SK-N-SH treated with all-trans-retinoic acid at 6 μM for 48 hours (cell line): ENCODE measurements at regions not wholly inside any gene's neighbourhood (a gene's known extent, or its start where the extent isn't known, plus 50 kb on each side); places are given as distances from the start of the nearest gene placed in this dataset.

ENCODE experiments used
- ATAC-seq: fragments of 200-7000 bp; cut with Tn5 transposase; 3 replicates; pipeline ENCODE4 v1.9.1; 2020; ENCODE audit warnings: mild to moderate bottlenecking, moderate library complexity
- ARNTL ChIP-seq: fragments of 450-650 bp; formaldehyde crosslinking; IDR thresholded peaks from 2 replicates; pipeline ENCODE4 v1.5.0; 2020; ENCODE audit warnings: low read depth, mild to moderate bottlenecking, moderate library complexity, borderline replicate concordance
- BACH2 ChIP-seq: fragments of 250-450 bp; sonication (Bioruptor Pico); IDR thresholded peaks from 2 replicates; pipeline ENCODE4 v1.9.0; 2021; ENCODE audit warnings: mild to moderate bottlenecking, borderline replicate concordance
- CSDC2 ChIP-seq: fragments of 250-450 bp; sonication (Bioruptor Pico); IDR thresholded peaks from 2 replicates; pipeline ENCODE4 v1.5.0; 2020; ENCODE audit warnings: mild to moderate bottlenecking, moderate library complexity
- ESRRG ChIP-seq: fragments of 250-450 bp; sonication (Bioruptor Pico); IDR thresholded peaks from 2 replicates; pipeline ENCODE4 v1.6.1; 2021; ENCODE audit warnings: mild to moderate bottlenecking
- GLIS3 ChIP-seq: fragments of 250-450 bp; sonication (Bioruptor Pico); IDR thresholded peaks from 2 replicates; pipeline ENCODE4 v1.5.0; 2020; ENCODE audit warnings: mild to moderate bottlenecking, moderate library complexity
- ISL1 ChIP-seq: fragments of 250-450 bp; sonication (Bioruptor Pico); IDR thresholded peaks from 2 replicates; pipeline ENCODE4 v2.1.2; 2022; ENCODE audit warnings: mild to moderate bottlenecking, moderate library complexity
- OSR1 ChIP-seq: fragments of 250-450 bp; sonication (Bioruptor Pico); IDR thresholded peaks from 2 replicates; pipeline ENCODE4 v1.8.0; 2022; ENCODE audit warnings: moderate library complexity, mild to moderate bottlenecking, inconsistent platforms
- PPARA ChIP-seq: fragments of 250-450 bp; sonication (Bioruptor Pico); IDR thresholded peaks from 2 replicates; pipeline ENCODE4 v1.5.0; 2020; ENCODE audit warnings: mild to moderate bottlenecking, borderline replicate concordance
- RARB ChIP-seq: fragments of 250-450 bp; sonication (Bioruptor Pico); IDR thresholded peaks from 2 replicates; pipeline ENCODE4 v1.8.0; 2021; ENCODE audit warnings: mild to moderate bottlenecking, moderate library complexity
- SNAI2 ChIP-seq: fragments of 250-450 bp; sonication (Bioruptor Pico); IDR thresholded peaks from 2 replicates; pipeline ENCODE4 v1.5.0; 2020; ENCODE audit warnings: mild to moderate bottlenecking, moderate library complexity
- TCF4 ChIP-seq: fragments of 250-450 bp; sonication (Bioruptor Pico); IDR thresholded peaks from 2 replicates; pipeline ENCODE4 v1.8.0; 2021; ENCODE audit warnings: mild to moderate bottlenecking, moderate library complexity, borderline replicate concordance
- TOX ChIP-seq: fragments of 250-450 bp; sonication (Bioruptor Pico); IDR thresholded peaks from 2 replicates; pipeline ENCODE4 v1.8.0; 2021; ENCODE audit warnings: mild to moderate bottlenecking, moderate library complexity, borderline replicate concordance
- ZC3H10 ChIP-seq: fragments of 250-450 bp; sonication (Bioruptor Pico); IDR thresholded peaks from 2 replicates; pipeline ENCODE4 v1.5.1; 2021; ENCODE audit warnings: mild to moderate bottlenecking, moderate library complexity
- ZFP30 ChIP-seq: fragments of 450-650 bp; formaldehyde crosslinking; IDR thresholded peaks from 2 replicates; pipeline ENCODE4 v1.5.0; 2022; ENCODE audit warnings: mild to moderate bottlenecking, moderate library complexity
- ZNF565 ChIP-seq: fragments of 450-650 bp; formaldehyde crosslinking; conservative IDR thresholded peaks from 2 replicates; pipeline ENCODE4 v1.5.0; 2020; ENCODE audit warnings: low read depth, mild to moderate bottlenecking, moderate library complexity
- ZNF70 ChIP-seq: fragments of 450-650 bp; formaldehyde crosslinking; IDR thresholded peaks from 2 replicates; pipeline ENCODE4 v1.5.0; 2020; ENCODE audit warnings: mild to moderate bottlenecking, moderate library complexity
- ZNF8 ChIP-seq: fragments of 450-650 bp; formaldehyde crosslinking; IDR thresholded peaks from 2 replicates; pipeline ENCODE4 v1.5.0; 2020; ENCODE audit warnings: mild to moderate bottlenecking, moderate library complexity
- TF ChIP-seq, protein P1 (sequence below): fragments of 250-450 bp; sonication (Bioruptor Pico); IDR thresholded peaks from 2 replicates; pipeline ENCODE4 v1.5.0; 2020; ENCODE audit warnings: mild to moderate bottlenecking, moderate library complexity
- TF ChIP-seq, protein P2 (sequence below): fragments of 250-450 bp; sonication (Bioruptor Pico); IDR thresholded peaks from 2 replicates; pipeline ENCODE4 v1.8.0; 2021; ENCODE audit warnings: low read depth, mild to moderate bottlenecking, moderate library complexity, borderline replicate concordance
- TF ChIP-seq, protein P3 (sequence below): fragments of 250-450 bp; sonication (Bioruptor Pico); IDR thresholded peaks from 2 replicates; pipeline ENCODE4 v1.5.1; 2020; ENCODE audit warnings: low read depth, mild to moderate bottlenecking, moderate library complexity
- TF ChIP-seq, protein P4 (sequence below): fragments of 250-450 bp; sonication (Bioruptor Pico); IDR thresholded peaks from 2 replicates; pipeline ENCODE4 v1.5.1; 2021; ENCODE audit warnings: mild to moderate bottlenecking, moderate library complexity
- TF ChIP-seq, protein P5 (sequence below): fragments of 250-450 bp; sonication (Bioruptor Pico); IDR thresholded peaks from 2 replicates; pipeline ENCODE4 v1.8.0; 2020; ENCODE audit warnings: mild to moderate bottlenecking, moderate library complexity, borderline replicate concordance

DNA sequence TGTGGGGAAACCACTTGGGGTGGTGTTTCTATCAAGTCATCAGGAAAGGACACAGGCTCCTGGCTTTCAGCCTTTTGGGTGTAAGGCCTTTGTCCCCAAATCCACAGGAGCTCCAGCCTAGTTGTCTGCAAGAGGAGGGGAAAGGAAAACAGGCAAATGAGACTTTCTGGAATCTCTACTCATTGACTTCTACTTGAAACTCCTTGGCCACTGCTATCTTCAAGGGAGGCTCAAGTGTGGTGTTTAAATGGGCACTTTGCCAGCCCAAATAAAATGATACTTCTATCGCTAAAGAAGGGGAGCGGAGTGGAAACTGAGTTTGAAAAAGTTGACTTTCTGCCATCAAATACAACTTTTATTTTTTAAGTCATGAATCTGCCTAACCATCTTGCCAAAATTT lies 445.9 kb upstream of the RGS6 start:
- TF ChIP-seq TOX (no peak), ARNTL (CRISPR knock-in tag) (no peak), ISL1 (CRISPR knock-in tag) (no peak), ZC3H10 (CRISPR knock-in tag) (no peak), ESRRG (no peak), GLIS3 (CRISPR knock-in tag) (no peak), ZNF8 (CRISPR knock-in tag) (no peak)
- TF ChIP-seq, protein P1, sequence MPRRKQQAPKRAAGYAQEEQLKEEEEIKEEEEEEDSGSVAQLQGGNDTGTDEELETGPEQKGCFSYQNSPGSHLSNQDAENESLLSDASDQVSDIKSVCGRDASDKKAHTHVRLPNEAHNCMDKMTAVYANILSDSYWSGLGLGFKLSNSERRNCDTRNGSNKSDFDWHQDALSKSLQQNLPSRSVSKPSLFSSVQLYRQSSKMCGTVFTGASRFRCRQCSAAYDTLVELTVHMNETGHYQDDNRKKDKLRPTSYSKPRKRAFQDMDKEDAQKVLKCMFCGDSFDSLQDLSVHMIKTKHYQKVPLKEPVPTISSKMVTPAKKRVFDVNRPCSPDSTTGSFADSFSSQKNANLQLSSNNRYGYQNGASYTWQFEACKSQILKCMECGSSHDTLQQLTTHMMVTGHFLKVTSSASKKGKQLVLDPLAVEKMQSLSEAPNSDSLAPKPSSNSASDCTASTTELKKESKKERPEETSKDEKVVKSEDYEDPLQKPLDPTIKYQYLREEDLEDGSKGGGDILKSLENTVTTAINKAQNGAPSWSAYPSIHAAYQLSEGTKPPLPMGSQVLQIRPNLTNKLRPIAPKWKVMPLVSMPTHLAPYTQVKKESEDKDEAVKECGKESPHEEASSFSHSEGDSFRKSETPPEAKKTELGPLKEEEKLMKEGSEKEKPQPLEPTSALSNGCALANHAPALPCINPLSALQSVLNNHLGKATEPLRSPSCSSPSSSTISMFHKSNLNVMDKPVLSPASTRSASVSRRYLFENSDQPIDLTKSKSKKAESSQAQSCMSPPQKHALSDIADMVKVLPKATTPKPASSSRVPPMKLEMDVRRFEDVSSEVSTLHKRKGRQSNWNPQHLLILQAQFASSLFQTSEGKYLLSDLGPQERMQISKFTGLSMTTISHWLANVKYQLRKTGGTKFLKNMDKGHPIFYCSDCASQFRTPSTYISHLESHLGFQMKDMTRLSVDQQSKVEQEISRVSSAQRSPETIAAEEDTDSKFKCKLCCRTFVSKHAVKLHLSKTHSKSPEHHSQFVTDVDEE (CRISPR knock-in tag), result no peak
- TF ChIP-seq, protein P2, sequence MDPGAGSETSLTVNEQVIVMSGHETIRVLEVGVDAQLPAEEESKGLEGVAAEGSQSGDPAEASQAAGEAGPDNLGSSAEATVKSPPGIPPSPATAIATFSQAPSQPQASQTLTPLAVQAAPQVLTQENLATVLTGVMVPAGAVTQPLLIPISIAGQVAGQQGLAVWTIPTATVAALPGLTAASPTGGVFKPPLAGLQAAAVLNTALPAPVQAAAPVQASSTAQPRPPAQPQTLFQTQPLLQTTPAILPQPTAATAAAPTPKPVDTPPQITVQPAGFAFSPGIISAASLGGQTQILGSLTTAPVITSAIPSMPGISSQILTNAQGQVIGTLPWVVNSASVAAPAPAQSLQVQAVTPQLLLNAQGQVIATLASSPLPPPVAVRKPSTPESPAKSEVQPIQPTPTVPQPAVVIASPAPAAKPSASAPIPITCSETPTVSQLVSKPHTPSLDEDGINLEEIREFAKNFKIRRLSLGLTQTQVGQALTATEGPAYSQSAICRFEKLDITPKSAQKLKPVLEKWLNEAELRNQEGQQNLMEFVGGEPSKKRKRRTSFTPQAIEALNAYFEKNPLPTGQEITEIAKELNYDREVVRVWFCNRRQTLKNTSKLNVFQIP (CRISPR knock-in tag), result no peak
- ATAC-seq, result no peak

DNA sequence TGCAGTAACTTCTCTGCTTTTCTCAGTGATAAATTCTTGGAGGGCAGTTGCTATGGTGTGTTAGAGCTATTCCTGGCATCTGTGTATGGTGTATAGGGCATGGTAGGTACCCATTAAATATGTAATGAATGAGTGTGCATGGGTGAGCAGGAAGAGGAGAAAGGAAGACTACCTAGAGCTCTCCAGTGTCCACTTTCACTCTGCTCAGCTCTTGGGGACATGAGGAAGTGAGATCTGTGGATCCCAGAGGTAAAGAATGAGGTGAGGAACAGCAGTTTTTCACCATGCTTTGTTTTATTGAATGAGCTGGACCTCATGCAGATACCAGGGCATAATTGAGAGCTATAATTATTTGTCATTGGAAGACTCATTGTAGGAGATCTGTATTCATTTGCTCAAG lies 444.8 kb upstream of the RGS6 start:
- TF ChIP-seq RARB (CRISPR knock-in tag) (no peak), ZNF565 (CRISPR knock-in tag) (no peak), SNAI2 (CRISPR knock-in tag) (no peak), ZC3H10 (CRISPR knock-in tag) (no peak), TCF4 (no peak), ZFP30 (CRISPR knock-in tag) (no peak), ISL1 (CRISPR knock-in tag) (no peak), BACH2 (CRISPR knock-in tag) (no peak), TOX (no peak), ARNTL (CRISPR knock-in tag) (no peak), GLIS3 (CRISPR knock-in tag) (no peak), PPARA (CRISPR knock-in tag) (no peak), OSR1 (CRISPR knock-in tag) (no peak), ZNF70 (CRISPR knock-in tag) (no peak), ESRRG (no peak), CSDC2 (CRISPR knock-in tag) (no peak)
- TF ChIP-seq, protein P2 (CRISPR knock-in tag), result no peak
- TF ChIP-seq, protein P3, sequence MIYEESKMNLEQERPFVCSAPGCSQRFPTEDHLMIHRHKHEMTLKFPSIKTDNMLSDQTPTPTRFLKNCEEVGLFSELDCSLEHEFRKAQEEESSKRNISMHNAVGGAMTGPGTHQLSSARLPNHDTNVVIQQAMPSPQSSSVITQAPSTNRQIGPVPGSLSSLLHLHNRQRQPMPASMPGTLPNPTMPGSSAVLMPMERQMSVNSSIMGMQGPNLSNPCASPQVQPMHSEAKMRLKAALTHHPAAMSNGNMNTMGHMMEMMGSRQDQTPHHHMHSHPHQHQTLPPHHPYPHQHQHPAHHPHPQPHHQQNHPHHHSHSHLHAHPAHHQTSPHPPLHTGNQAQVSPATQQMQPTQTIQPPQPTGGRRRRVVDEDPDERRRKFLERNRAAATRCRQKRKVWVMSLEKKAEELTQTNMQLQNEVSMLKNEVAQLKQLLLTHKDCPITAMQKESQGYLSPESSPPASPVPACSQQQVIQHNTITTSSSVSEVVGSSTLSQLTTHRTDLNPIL, result no peak
- TF ChIP-seq, protein P4, sequence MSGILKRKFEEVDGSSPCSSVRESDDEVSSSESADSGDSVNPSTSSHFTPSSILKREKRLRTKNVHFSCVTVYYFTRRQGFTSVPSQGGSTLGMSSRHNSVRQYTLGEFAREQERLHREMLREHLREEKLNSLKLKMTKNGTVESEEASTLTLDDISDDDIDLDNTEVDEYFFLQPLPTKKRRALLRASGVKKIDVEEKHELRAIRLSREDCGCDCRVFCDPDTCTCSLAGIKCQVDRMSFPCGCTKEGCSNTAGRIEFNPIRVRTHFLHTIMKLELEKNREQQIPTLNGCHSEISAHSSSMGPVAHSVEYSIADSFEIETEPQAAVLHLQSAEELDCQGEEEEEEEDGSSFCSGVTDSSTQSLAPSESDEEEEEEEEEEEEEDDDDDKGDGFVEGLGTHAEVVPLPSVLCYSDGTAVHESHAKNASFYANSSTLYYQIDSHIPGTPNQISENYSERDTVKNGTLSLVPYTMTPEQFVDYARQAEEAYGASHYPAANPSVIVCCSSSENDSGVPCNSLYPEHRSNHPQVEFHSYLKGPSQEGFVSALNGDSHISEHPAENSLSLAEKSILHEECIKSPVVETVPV (CRISPR knock-in tag), result no peak
- TF ChIP-seq, protein P5, sequence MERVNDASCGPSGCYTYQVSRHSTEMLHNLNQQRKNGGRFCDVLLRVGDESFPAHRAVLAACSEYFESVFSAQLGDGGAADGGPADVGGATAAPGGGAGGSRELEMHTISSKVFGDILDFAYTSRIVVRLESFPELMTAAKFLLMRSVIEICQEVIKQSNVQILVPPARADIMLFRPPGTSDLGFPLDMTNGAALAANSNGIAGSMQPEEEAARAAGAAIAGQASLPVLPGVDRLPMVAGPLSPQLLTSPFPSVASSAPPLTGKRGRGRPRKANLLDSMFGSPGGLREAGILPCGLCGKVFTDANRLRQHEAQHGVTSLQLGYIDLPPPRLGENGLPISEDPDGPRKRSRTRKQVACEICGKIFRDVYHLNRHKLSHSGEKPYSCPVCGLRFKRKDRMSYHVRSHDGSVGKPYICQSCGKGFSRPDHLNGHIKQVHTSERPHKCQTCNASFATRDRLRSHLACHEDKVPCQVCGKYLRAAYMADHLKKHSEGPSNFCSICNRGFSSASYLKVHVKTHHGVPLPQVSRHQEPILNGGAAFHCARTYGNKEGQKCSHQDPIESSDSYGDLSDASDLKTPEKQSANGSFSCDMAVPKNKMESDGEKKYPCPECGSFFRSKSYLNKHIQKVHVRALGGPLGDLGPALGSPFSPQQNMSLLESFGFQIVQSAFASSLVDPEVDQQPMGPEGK (CRISPR knock-in tag), result no peak
- ATAC-seq, result peak; percentile 30; the same call in 2 of the 3 replicates
